ENCODE measurements at regions not wholly inside any gene's neighbourhood (a gene's known extent, or its start where the extent isn't known, plus 50 kb on each side); places are given as distances from the start of the nearest gene placed in this dataset.

GRCh38 chr13:76645632-76646031 is 240.6 kb downstream of the KCTD12 start:
- H2AFZ ChIP-seq (ENCODE audit: low read length), result no peak overlapping the region
- no peak overlapping the region for H3K9ac ChIP-seq (ENCODE audit: insufficient read depth, low read length)
- no peaks in the 10 kb centered on the region for H3K4me1 ChIP-seq (ENCODE audit: control insufficient read depth, extremely low read depth, insufficient read depth, low read length)

GRCh38 chr13:76644906-76645305 is 241.3 kb downstream of the KCTD12 start:
- H3K9ac ChIP-seq (ENCODE audit: insufficient read depth, low read length), result no peak overlapping the region
- H3K4me3 ChIP-seq (replicated peaks in 1 of 4; ENCODE audit: control extremely low read depth in 1 of 4, insufficient read depth in 1 of 4, low read depth in 3 of 4, low read length in 4 of 4), result no peak overlapping the region
- peak in 1 of 2 donors; percentile 22 for DNase-seq (ENCODE audit: low read depth in 2 of 2)
- no peaks in the 10 kb centered on the region for H3K4me1 ChIP-seq (ENCODE audit: control insufficient read depth, extremely low read depth, insufficient read depth, low read length)
- H3K36me3 ChIP-seq (ENCODE audit: control insufficient read depth, insufficient read depth, low read length), result no peaks in the 10 kb centered on the region
- H2AFZ ChIP-seq (ENCODE audit: low read length), result no peak overlapping the region
- no peaks in the 10 kb centered on the region for H3K9me3 ChIP-seq (ENCODE audit: control insufficient read depth, insufficient read depth, low read depth, low read length)
- no peak overlapping the region for H3K4me2 ChIP-seq (ENCODE audit: extremely low read depth, insufficient read depth, low read length)
- no peak overlapping the region for H3K27ac ChIP-seq (ENCODE audit: insufficient read depth, low read length)
- no peaks in the 10 kb centered on the region for H3K79me2 ChIP-seq (ENCODE audit: control insufficient read depth, insufficient read depth, low read length)
- no peaks in the 10 kb centered on the region for H3K27me3 ChIP-seq (ENCODE audit: control insufficient read depth, insufficient read depth, low read length)
- no peaks in the 10 kb centered on the region for H4K20me1 ChIP-seq (ENCODE audit: control insufficient read depth, extremely low read depth, insufficient read depth, low read length)
- TF ChIP-seq CTCF (conservative IDR thresholded peaks at IDR 0.05 in 1 of 2, IDR thresholded peaks at IDR 0.05 in 1 of 2; ENCODE audit: low read depth in 1 of 2, low read length in 2 of 2) (no peak), EZH2 (IDR thresholded peaks at IDR 0.05; ENCODE audit: low read length, missing control alignments) (no peak)

More at GRCh38 chr13:76645632-76646031, 240.6 kb downstream of the KCTD12 start:
- Histone ChIP-seq H3K79me2 (ENCODE audit: control insufficient read depth, insufficient read depth, low read length) (no peaks in the 10 kb centered on the region), H3K9me3 (ENCODE audit: control insufficient read depth, insufficient read depth, low read depth, low read length) (no peaks in the 10 kb centered on the region), H3K4me3 (replicated peaks in 1 of 4; ENCODE audit: control extremely low read depth in 1 of 4, insufficient read depth in 1 of 4, low read depth in 3 of 4, low read length in 4 of 4) (no peak overlapping the region), H3K27ac (ENCODE audit: insufficient read depth, low read length) (no peak overlapping the region), H3K36me3 (ENCODE audit: control insufficient read depth, insufficient read depth, low read length) (no peaks in the 10 kb centered on the region), H4K20me1 (ENCODE audit: control insufficient read depth, extremely low read depth, insufficient read depth, low read length) (no peaks in the 10 kb centered on the region), H3K27me3 (ENCODE audit: control insufficient read depth, insufficient read depth, low read length) (no peaks in the 10 kb centered on the region), H3K4me2 (ENCODE audit: extremely low read depth, insufficient read depth, low read length) (no peak overlapping the region)
- TF ChIP-seq CTCF (conservative IDR thresholded peaks at IDR 0.05 in 1 of 2, IDR thresholded peaks at IDR 0.05 in 1 of 2; ENCODE audit: low read depth in 1 of 2, low read length in 2 of 2) (no peak), EZH2 (IDR thresholded peaks at IDR 0.05; ENCODE audit: low read length, missing control alignments) (no peak)
- DNase-seq (ENCODE audit: low read depth in 2 of 2), result no peak

GRCh38 chr13:76643596-76643995 is 242.6 kb downstream of the KCTD12 start:
- no peak overlapping the region for H2AFZ ChIP-seq (ENCODE audit: low read length)
- DNase-seq (ENCODE audit: low read depth in 2 of 2), result no peak
- no peaks in the 10 kb centered on the region for H3K4me1 ChIP-seq (ENCODE audit: control insufficient read depth, extremely low read depth, insufficient read depth, low read length)
- H3K79me2 ChIP-seq (ENCODE audit: control insufficient read depth, insufficient read depth, low read length), result no peaks in the 10 kb centered on the region
- H4K20me1 ChIP-seq (ENCODE audit: control insufficient read depth, extremely low read depth, insufficient read depth, low read length), result no peaks in the 10 kb centered on the region
- no peaks in the 10 kb centered on the region for H3K9me3 ChIP-seq (ENCODE audit: control insufficient read depth, insufficient read depth, low read depth, low read length)
- H3K27me3 ChIP-seq (ENCODE audit: control insufficient read depth, insufficient read depth, low read length), result no peaks in the 10 kb centered on the region
- no peak overlapping the region for H3K9ac ChIP-seq (ENCODE audit: insufficient read depth, low read length)
- H3K4me2 ChIP-seq (ENCODE audit: extremely low read depth, insufficient read depth, low read length), result no peak overlapping the region
- H3K27ac ChIP-seq (ENCODE audit: insufficient read depth, low read length), result no peak overlapping the region
- no peak for TF ChIP-seq CTCF (conservative IDR thresholded peaks at IDR 0.05 in 1 of 2, IDR thresholded peaks at IDR 0.05 in 1 of 2; ENCODE audit: low read depth in 1 of 2, low read length in 2 of 2)
- no peak for TF ChIP-seq EZH2 (IDR thresholded peaks at IDR 0.05; ENCODE audit: low read length, missing control alignments)
- no peak overlapping the region for H3K4me3 ChIP-seq (replicated peaks in 1 of 4; ENCODE audit: control extremely low read depth in 1 of 4, insufficient read depth in 1 of 4, low read depth in 3 of 4, low read length in 4 of 4)
- H3K36me3 ChIP-seq (ENCODE audit: control insufficient read depth, insufficient read depth, low read length), result no peaks in the 10 kb centered on the region

Measured in fibroblast of lung (primary cell).